ENCODE measurements at regions not wholly inside any gene's neighbourhood (a gene's known extent, or its start where the extent isn't known, plus 50 kb on each side); places are given as distances from the start of the nearest gene placed in this dataset.

DNA sequence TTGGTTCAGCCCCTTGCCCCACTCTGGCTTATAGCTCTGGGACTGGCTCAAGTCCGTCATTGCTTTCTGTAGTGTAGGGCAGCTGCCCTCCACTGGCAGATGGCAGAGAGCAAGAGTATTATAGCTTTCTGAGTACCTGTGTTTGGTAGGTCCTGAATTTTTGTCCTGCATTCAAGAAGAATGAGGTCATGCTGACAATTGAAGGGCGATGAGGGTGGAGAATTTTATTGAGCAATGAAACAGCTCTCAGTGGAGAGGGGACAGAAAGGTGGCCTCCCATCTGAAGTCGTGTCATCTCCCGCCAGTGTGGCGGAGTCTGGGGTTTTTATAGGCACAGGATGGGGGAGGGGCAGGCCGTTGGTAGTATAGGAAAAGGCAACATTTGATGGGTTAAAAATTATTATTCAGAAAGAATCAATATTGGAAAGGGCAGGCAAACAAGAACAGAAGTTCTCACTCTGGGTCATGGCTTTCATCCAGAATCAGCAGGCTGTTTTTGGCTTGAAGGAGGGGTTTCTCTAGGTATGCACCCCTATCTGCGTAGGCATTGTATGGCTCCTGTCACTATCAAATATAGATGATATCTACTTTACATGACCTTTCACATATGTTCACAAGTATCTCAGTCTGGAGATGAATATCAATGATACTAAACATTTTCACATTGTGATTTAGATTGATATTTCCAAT lies 1239.7 kb upstream of the ALCAM start:
- ChIA-PET SMC1A (ENCODE audit: uncharacterized antibody, unreplicated experiment) (no interaction called here), CTCF (no interaction called here), RAD21 (ENCODE audit: unreplicated experiment) (no interaction called here), POLR2A (no interaction called here)
- DNase-seq (ENCODE audit: low read depth, low spot score) (no peak), ATAC-seq (no peak), FAIRE-seq (no peak)
- H3K4me1 ChIP-seq (ENCODE audit: control insufficient read depth, insufficient read depth, low read length) = no peaks in the 10 kb centered on the region
- no peaks in the 10 kb centered on the region for H3K36me3 ChIP-seq (ENCODE audit: control insufficient read depth in 2 of 2, insufficient read depth in 2 of 2, low read length in 1 of 2)
- no TSS peak for BruUV-seq (replicated peaks)
- H3K9me3 ChIP-seq (replicated peaks; ENCODE audit: control insufficient read depth, insufficient read depth, low read length) = no peaks in the 10 kb centered on the region
- H3K27ac ChIP-seq (ENCODE audit: control insufficient read depth, insufficient read depth) = no peak overlapping the region
- H2AFZ ChIP-seq (ENCODE audit: control insufficient read depth, low read depth, low read length) = no peak overlapping the region
- H3K27me3 ChIP-seq (replicated peaks in 1 of 2; ENCODE audit: control insufficient read depth in 2 of 2, insufficient read depth in 2 of 2, low read length in 1 of 2) = no peaks in the 10 kb centered on the region
- no peak overlapping the region for H3K4me2 ChIP-seq (ENCODE audit: control insufficient read depth, insufficient read depth)
- WGBS (ENCODE audit: insufficient coverage, insufficient replicate concordance, low lambda C conversion rate, missing lambda C conversion rate) = 26% methylated on average over 7 of the region's 7 CpGs
- intact Hi-C loops (cut with micrococcal nuclease; ENCODE audit: unreplicated experiment) = no loop called here
- no peaks in the 10 kb centered on the region for H4K20me1 ChIP-seq (ENCODE audit: control insufficient read depth, insufficient read depth)
- in situ Hi-C loops (cut with MboI) = no loop called here
- H3K4me3 ChIP-seq = no peak overlapping the region
- H3K9ac ChIP-seq (ENCODE audit: control insufficient read depth, insufficient read depth, low read length) = no peak overlapping the region
- no peaks in the 10 kb centered on the region for H3K79me2 ChIP-seq (ENCODE audit: control insufficient read depth, insufficient read depth, low read length)
- TF ChIP-seq PKNOX1 (IDR thresholded peaks at IDR 0.05) (no peak), IKZF1 (conservative IDR thresholded peaks at IDR 0.05) (no peak), SUZ12 (IDR thresholded peaks at IDR 0.05; ENCODE audit: unreplicated experiment) (no peak), NFYA (IDR thresholded peaks at IDR 0.05; ENCODE audit: borderline replicate concordance, low read depth, low read length) (no peak), E2F8 (IDR thresholded peaks at IDR 0.05; ENCODE audit: low read depth, partially characterized antibody) (no peak), YBX1 (IDR thresholded peaks at IDR 0.05) (no peak), CHD2 (IDR thresholded peaks at IDR 0.05; ENCODE audit: borderline replicate concordance, low read depth, low read length) (no peak), STAT1 (conservative IDR thresholded peaks at IDR 0.05) (no peak), E4F1 (IDR thresholded peaks at IDR 0.05; ENCODE audit: borderline replicate concordance, partially characterized antibody) (no peak)
